ENCODE measurements at regions not wholly inside any gene's neighbourhood (a gene's known extent, or its start where the extent isn't known, plus 50 kb on each side); places are given as distances from the start of the nearest gene placed in this dataset.

DNA sequence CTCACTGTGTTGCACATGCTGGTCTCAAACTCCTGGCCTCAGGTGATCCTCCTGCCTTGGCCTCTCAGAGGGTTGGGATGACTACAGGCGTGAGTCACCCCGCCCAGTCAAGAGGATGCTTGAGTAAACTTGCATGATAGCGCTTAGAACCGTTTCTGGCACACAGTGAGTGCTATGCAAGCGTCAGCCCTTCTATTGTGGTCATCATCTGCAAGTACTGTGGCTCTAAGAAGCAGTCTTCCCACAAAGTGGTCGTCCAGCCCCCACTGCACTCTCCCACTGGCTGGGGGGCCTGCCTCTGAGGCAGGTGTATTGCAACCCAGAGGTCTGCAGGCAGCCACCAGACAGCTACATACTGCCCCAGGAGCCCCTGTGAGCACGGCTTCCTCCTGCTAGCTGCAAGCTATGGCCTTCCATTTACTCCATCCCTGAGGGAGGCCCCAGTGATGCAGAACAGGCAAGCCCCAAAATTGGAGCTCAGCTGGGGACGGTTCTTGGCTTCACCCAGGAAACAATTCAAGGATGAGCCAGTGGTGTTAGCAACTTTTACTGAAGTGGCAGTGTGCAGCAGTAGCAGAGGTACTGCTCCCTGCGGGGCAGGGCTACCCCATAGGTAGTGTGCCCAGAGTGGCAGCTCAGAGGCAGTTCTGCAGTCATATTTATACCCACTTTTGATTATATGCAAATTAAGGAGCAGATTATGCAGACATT lies 95.4 kb downstream of the LSM3 start:
- DNase-seq, result no peak

DNA sequence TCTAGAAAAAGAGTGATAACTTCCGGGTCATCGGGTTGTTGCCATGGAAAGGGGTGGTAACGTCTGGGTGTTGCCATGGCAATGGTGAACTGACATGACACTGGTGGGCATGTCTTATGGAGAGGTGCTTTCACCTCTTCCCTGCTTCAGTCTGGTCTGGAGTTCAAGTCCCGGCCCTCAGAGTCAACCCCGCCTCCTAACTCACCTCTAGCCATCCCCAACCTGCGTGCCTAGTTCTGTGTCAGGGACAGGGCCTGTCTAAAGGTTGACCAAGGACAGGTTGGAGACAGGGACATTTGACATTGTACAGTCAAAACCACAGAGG lies 96.0 kb downstream of the LSM3 start:
- no peak for DNase-seq

DNA sequence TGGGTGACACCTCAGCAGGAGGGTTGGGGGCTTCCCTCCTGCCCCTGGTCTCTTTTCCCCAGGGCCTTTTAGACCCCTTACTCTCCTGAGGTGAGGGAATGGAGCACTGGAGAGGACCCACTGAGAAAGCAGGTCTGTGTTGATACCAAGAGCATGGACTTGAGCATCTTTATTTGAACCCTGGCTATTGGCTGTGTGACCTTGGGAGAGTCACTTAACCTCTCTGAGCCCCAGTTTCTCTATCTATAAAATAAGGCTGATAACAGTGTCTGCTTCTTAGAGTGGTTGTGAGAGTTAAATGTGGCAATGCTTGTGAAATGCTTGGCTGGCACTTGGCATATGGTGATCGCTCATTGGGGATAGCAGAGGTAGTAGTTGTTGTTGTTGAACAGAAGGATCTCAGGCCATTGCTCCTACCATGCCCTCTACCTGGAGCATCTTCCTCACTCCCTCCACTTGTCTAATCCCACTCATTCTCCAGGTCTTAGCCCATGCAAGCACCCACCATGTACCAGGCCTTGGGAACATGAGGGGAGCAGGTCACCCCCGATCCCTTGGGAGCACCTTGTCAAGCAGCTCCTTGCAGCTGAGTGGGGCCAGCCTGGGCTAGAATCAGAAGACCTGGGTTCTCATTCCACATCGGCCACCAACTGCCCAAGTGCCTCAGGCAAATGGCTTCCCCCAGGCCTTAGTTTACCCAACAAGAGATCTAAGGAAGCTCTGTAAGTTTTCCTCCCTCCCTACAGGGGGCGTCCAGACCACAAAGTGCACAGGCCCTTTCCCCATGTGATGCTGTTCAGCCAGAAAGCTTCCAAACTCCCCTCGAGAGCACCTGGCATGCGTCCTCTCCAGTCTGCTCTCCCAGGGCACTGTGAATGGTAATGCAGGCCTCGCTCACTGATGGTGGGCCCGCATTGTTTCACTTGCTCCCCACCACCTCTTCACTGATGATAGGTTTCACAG lies 96.7 kb downstream of the LSM3 start:
- no peak for DNase-seq

DNA sequence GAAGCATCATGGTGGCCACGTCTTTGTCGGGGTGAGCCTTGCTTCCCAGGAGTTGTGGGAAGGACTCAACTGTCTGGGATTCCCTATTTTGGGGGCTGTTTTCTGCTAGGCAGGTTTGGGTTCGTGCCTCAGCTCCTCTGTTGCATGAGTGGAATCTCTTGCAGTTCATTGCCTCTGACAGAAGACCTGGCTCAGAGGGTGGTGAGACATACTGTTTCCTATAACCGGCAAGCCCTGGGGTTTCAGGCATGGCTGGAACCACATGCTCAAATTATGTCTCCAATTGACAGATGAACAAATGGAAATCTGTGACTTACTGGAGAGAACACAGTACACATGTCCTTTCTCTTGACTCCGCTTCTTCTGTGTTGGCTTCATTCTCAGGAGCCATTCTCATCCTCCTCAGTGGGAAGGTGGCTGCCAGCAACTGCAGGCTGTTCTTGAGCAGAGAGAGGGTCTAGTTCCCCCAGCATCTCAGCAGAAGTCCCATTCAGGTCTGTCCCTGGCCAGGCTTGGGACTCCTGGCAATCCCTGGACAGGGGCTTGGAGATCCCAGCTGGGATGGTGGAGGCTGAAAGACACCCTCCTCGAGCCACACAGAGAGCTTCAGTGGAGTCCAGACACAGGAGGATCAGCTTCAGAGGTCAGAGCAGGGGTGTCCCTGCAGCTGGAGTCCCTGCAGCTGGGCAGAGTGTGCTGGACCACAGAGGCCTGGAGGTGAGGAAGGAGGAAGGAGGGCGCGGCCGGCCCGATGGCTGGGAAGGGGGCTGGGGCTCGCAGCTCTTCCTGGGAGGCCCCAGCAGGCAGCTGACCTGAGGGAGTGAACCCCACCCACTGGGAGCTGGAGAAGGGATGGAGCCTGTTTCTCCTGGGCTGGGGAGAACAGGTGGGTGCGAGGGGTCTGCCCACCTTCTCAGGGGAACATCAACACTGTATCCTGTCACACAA lies 97.6 kb downstream of the LSM3 start:
- no peak for DNase-seq

DNA sequence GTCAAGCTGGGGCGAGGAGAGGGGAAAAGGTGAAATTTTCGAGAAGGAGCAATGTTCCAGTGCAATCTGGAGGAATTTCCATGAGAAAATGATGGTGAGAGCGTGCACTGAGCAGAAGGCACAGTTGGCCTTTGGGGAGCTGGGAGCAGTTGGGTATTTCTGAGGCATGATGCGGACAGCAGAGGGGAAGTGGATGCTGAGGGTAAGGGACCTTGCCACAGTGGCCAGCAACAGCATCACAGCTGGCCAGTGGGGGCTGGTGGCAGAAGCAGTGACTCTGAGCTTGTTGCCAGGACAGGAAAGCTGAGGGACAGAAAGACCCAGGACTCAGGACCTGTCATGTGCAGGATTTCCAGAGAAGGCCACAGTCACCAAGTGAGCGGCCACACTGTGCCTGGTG lies 98.9 kb downstream of the LSM3 start:
- no peak for DNase-seq

DNA sequence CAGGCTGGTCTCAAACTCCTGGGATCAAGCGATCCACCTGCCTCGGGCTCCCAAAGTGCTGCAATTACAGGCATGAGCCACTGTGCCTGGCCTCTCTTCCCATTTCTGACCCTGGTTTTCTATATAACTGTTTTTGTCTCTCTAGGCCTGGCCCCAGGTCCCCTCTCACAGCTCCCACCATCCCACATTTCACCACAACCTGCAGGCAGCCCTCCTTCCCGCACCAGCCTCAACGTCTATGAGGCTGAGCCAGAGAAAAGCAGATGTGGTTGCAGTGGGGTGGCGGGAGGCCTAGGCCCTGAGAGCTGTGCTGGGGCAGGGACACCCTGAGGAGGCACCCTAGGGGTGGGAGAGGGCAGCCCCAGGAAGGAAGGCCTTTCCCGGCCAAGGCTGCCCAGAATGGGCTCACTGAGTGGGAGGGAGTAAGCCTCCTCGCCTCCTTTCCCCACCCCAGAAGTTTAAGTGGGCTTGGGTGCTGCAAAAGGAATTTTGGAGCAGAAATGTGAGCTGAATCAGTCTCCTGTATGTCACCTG lies 99.7 kb downstream of the LSM3 start:
- DNase-seq, result no peak

DNA sequence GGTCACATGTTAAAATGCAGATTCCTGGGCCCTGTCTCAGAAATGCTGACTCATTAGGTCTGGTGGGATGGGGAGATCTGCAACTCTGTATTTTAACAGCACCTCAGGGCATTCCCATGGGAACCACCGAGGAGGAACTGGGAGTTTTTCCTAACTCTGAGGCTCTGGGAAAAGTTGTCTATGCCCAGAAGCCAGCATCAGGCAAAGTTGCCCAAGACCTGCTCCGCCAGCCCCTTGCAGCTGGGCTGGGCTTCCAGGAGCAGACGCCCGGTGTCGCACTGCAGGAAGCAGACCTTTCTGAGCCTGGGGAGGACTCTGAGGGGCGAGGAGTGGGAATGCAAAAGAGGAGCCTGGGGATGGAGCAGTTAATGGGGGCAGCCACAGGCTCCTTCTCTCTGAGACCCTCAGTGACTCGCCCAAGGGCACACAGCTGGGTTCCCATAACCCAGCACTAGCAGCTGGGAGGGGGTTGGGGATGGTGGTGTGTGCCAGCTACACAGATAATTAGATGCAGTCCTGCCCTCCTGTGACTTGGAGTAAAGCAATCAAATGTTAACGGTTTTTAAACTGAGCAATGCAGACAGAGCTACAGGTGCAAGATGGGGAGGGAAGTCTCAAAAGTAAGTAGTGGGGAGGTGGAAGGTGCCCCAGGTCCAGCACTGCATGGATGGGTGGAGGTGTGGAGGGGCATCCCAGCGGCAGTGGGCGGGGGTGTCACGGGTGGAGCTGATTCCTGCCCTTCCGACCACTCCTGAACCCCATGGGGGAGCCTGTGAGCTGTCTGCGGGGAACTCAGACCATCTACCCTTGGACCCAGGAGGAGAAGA lies 100.4 kb downstream of the LSM3 start:
- no peak for DNase-seq

DNA sequence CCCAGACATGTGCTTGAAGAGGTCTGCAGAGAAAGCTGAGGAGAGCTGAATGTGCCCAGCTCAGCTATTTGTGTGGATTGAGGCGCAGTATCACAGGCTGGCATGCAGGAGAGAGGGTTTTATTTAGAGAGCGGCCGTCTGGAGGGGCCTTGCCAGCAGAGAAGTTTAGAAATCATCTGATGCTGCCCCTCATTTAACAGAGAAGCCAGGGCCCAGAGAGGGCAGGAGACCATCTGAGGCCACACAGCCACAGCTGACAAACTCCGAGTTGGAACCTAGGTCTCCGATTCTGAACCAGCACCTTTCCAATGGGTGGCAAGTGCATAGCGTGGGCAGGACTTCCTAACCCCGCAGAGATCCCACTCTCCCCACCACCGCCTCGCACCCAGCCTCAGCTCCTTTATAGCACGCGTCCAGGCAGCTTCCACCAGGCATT lies 101.0 kb downstream of the LSM3 start:
- no peak for DNase-seq

DNA sequence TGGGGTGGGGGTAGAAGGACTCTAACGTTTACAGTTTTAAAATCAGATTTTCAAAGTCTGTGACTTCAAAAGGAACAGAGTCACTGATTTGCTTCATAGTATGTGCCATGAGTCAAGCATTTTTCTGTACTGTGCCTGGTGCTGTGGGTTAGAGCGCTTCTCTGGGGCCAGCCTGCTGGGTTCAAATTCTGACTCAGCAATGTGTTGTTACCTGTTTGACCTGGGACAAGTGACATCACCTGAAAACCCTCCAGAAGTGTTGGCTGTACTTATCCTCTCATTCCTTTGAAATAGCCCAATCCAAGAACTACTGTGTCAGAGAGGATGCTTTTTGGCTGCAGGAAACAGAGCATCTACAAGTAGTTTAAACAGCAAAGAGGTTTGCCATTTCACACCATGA lies 101.7 kb downstream of the LSM3 start:
- DNase-seq, result no peak

DNA sequence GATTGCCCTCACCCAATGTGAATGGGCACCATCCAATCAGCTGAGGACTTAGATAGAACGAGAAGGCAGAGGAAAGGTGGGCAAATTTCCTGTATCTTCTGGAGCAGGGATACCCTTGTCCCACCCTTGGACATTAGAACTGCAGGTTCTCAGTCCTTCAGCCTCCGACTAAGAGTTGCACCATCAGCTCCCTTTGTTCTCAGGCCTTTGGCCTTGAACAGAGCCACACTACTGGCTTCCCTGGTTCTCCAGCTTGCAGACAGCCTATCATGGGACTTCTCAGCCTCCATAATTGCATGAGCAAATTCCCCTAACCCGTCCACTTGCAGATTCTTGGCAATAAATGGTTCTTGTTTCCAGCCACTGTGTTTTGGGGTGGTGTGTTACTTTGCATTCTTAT lies 102.4 kb downstream of the LSM3 start:
- no peak for DNase-seq

DNA sequence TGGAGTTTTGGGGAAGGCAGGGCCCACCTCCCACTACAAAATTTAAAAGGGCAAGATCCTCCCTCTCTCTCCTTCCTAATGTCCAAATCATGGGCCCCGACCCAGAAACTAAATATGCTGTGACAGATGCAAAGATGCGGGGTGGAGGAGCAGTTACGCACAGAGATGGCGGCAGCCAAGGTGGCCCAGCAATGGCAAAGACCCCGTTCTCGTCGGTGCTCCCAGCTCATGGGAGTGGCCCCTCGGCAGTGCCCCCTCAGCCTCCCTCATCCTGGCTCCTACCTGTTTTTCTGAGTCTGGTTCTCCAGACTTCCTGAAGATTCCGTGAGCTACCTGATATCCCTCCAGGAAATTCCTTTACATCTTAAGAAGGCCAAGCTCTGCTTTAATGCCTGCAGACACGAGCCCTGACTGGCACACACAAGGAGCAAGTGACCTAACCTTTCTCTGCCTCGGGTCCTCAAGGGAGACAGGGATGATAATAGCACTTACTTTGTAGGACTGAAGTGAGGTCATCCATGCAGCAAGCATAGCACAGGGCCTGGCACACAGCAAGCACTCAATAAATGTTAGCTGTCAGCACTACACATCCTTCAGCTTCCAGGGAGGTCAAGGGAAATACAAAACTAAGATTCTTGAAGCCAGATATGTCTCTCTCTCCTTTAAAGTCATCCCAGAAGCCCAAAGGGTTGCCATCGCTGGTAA lies 103.5 kb downstream of the LSM3 start:
- no peak for DNase-seq

DNA sequence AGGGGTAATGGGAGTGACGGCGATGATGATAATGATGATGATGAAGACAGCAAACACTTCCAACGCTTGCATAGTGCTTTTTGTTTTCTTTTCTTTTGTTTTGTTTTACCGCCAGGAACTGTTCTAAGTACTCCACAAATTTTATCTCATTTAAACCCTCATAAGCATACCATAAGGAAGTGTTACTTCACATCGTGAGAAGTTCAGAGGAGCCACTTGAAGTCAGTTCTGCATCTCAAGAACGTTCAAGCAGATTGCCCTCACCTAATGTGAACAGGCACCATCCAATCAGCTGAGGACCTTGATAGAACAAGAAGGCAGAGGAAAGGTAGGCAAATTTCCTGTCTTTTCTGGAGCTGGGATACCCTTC lies 104.1 kb downstream of the LSM3 start:
- DNase-seq, result no peak

DNA sequence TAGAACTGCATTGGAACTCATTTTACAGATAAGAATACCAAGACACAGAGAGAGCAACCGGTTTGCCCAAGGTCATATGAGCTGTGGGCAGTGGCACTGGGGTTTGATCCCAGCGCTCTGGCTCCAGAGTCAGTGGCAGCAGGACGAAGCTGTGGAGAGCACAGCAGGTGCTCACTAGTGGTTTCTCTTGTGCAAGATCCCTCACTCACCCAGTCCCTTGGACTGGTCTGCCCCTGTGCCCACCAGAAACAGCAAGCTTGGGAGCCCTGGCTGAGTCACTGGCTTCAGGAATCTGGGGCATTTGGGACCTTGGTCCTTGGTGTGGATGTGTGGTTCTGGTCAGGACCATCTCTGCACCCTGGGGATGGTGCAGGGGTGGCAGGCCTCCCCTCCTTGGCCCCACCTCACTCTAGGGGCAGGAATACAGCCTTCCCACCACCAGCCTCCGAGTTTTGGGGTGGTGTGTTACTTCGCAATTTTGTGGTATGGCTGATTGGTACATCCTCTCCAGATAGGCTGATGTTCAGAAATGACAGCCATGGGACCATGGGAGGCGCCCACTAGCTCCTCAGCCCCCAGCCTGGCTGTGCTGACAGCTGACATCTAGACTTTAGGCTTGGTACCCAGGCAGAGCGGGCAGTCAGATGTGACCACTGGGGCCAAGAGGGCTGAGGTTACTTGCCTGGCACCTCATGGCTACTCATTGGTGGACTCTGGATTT lies 104.6 kb downstream of the LSM3 start:
- no peak for DNase-seq

DNA sequence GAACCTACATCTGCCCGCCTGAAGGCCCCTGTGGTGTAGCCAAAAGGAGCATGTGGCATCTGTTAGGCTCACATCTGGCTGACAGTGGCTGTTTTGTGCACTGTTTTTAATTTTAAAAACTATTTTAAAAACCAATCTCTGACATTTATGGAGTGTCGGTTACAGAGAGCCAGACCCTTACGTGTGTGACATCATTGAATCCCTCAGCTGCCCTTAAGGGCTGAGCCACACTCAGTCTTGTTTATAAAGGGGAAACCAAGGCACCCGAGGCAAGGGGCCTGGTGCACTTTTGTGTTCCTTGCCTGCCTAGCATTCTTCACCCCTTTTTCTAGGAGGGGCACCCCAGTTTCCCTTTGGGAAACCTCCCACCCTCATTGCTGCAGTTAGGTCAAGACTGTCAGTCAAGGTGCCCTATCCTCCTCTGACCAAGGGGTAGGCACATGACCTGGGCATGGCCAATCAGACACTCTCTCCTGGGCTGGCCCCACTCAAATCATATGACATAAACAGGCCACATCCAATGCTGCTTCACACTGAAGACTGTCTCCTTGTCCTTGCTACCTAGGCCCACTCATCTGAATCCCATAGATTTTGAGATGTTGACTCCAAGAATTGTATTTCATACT lies 105.3 kb downstream of the LSM3 start:
- DNase-seq, result no peak

DNA sequence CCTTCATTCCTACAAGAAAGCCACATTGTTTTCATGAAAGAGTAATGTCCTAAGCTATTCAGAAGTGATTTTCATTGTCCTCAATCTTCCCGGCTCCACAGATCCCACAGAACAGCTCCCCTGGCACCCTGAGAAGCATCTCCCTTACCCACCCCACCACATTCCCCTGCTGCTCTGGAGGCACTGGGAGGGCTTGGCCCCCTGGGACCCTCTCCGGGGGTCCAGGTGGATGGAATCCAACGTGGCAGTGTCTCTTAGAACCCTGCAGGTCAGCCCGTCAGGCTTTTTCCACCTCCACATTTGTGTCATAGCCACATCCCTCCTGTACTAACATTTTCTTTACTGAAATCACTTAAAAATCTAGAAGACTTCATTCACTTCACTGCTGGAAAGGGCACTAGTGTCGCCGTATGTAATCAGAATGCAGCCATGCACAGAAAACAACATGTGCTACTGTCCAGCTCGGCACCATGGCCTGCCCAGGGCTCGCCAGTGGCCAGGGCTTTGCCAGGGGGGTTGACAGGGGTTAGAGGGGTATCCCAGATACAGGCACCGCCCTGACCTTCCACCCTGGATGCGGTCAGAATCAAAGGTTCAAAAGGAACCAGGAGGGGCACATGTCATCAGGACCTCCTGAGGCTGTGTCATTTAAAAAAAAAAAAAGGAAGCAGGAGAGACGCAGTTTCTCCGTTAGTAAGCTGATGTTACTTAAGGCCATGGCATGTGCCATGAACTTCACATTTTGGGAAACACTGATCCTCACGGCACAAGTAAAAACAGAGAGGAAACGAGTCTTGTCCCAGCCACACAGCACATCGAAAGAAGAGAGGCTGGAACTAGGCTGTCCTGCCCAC lies 106.3 kb downstream of the LSM3 start:
- DNase-seq, result no peak

DNA sequence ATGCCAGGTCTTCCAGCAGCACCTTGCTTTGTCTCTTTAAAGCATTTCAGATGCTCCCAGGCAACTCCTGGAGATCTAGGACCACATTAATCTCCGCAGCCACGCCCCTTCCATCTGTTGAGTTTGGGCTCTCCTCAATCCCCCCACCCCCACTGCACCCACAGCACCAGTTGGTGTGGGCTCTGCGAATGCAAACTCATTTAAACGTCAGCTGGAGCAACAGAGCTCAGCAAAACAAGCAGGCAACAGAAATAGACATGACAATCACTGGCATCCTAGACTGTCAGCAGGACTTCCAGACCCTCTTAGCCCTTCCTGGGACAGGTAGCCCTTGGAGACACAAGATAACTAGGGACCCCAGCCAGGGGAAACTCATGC lies 106.9 kb downstream of the LSM3 start:
- DNase-seq, result no peak

DNA sequence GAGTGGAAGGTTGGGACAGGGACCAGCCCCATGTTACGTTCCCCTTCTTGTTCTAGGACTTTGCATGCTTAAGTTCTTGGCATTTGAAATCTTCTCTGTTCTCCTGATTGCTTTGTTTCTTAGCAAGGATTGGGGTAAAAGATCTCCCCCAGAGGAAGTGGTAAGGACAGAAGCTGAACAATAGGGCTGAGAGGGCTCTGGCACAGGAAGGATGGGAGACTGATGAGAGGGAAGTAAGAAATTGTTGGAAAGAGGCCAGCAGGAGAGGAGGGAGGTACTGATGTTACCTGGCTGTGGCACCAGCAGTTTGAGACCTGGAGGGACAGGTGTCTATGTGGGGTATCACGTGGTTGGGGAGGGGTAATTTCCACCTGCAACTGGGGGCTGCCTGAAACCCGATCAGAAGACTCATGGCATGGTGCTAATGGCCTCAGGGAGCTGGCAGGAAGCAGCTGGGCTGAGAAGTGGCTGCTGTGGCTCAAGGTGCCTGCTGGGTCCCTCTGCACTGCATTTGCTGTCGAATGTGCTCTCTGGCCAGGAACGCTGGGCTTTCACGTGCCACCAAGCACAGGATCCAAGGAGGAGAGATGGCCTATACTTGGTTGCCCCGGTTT lies 108.4 kb downstream of the LSM3 start:
- no peak for DNase-seq

DNA sequence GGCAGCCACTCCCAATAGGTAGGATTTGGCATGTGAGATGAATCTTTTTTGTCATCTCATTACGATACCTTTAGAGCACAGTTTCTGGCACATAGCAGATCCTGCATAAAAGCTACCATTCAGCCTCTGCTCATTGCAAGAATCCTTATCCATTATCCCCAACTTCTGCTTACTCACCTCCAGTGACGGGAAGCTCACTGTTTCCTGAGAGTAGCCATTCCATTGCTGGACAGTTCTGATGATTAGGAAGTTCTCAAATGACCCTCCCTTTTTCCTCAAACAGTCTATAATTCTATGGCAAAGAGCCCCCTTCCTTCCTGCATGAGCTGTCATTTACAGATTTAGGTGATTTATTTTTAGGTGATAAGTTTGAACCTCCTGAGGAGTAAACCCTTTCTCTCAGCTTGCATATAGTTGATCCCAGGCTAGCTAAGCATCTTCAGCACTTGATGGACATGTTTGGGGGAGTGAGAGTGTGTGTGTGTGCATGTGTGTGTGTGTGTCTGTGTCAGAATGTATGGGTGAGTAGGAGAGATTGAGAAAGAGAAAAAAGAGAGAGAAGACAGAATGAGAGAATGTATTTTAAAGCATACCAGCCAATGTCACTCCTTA lies 109.7 kb downstream of the LSM3 start:
- DNase-seq, result no peak

All from T1000 (cell line).